AG20443 (cell line): ENCODE measurements at regions not wholly inside any gene's neighbourhood (a gene's known extent, or its start where the extent isn't known, plus 50 kb on each side); places are given as distances from the start of the nearest gene placed in this dataset.

Experiments
- DNase-seq: peaks from one replicate; pipeline ENCODE4 v3.0.0; 2012; ENCODE audit warnings: low spot score, mixed read lengths

GRCh38 chr11:130583801-130584211 lies 135.4 kb downstream of the ADAMTS15 start:
- no peak for DNase-seq

- DNase-seq: peak; percentile 68
These were observed 137.1 kb downstream of the ADAMTS15 start for GRCh38 chr11:130585545-130585944.

DNA sequence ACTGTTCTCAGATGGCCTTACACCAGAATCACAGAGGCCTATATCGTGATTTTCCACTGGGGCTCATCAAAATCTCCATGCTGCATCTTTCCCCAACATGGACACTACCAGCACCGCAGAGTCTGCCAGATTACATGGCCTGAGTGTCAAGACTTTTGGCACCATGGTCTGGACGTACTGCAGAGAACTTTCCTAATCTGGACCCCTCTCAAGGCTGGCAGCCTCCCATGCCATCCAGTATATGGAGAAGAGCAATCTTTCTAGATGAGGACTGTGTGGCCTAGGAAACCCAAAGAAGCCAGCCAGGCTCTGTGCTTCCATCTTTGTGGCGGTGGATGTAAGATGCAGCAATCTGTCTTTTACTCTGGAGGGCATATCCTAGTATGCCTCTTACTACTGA lies 139.2 kb downstream of the ADAMTS15 start:
- no peak for DNase-seq

GRCh38 chr11:130588471-130588870 lies 140.0 kb downstream of the ADAMTS15 start:
- no peak for DNase-seq

DNA sequence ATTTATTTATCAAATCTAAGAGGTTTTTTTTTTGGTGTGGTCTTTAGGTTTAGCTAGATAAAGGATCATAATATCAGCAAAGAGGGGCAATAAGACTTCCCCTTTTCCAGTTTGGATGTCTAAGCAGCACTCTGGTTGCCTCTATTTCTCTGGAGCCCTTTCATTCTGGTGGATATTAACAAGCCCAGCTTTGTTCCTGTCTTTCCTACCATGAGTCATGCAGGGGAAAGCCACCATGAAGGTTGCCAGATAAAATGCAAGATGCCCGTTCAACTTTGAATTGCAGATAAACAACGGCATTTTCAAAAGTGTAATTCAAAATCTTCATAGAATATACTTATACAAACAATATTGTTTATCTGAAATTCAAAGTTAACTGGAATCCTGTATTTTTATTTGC lies 143.6 kb downstream of the ADAMTS15 start:
- DNase-seq: peak; percentile 56

- no peak for DNase-seq
These were observed 144.6 kb downstream of the ADAMTS15 start for GRCh38 chr11:130593064-130593463.

DNA sequence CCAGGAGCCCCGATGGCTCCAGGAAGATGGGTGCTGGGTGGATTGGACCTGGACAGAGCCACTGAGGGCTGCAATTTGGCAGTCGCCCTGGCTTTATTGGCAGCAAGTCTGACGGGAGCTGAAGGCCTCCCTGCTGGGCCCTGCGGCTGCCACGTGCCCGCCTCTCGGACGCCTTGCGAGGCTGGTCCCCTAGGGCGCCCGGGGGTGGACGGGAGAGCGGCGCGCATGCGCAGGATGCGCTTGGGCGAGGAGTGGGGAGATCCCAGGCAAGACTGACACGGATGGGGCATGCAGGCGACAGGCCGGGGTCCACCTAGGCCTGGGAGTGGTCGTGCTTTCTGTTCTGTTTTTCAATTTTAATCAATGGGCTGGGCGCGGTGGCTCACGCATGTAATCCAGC lies 150.0 kb downstream of the ADAMTS15 start:
- no peak for DNase-seq

GRCh38 chr11:130599073-130599654 lies 150.7 kb downstream of the ADAMTS15 start:
- peak; percentile 39 for DNase-seq

DNA sequence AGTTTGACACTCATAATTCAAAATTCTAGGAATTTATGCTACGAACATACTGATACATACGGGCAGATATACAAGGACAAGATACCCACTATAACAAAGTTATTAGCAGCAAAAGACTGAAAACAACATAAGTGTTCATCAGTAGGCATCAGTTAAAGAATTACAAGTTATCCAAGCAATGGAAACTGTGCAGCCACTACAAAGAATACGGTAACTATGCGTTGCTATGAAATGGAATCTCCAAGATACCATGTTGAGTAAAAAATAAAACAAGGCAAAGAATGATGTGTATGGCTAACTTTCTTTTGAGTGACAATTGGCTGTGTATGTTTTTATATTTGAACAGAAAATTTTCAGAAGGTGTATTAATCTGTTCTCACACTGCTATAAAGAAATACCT lies 151.7 kb downstream of the ADAMTS15 start:
- DNase-seq: no peak

- DNase-seq: no peak
These were observed 152.2 kb downstream of the ADAMTS15 start for GRCh38 chr11:130600616-130601015.

GRCh38 chr11:130601141-130601540 lies 152.7 kb downstream of the ADAMTS15 start:
- peak; percentile 85 for DNase-seq

DNA sequence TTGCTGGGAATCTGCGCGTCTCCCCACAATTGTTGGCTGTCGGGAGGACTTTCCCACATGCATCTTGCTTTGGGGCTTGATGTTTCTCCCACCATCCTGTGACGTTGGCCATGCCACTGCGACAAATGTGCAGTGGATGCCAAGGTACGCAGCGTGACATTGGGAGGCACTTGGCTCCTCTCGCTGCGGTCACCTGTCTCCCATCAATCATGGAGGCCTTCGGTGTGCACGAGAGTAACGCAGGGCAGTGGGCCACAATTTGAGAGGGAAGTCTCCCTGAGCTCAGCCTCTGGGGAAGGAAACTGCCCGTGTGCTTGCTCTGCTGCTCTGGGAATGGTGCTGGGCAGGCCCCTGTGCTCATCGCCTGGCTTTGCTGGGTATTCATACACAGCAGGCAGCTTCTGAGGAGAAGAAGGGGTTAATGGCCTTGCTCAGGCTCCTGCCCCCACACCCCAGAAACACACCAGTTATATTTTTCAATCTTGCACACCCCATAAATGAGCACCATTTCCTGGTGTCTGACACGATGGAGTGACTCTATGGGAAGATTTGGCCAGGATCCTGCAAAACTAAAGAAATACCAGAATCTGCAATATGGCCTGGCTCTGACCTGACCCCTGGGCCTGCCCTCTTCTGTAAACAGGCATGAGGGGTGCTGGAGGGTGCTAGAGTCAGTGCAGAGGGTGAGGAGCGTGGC lies 153.5 kb downstream of the ADAMTS15 start:
- no peak for DNase-seq

DNA sequence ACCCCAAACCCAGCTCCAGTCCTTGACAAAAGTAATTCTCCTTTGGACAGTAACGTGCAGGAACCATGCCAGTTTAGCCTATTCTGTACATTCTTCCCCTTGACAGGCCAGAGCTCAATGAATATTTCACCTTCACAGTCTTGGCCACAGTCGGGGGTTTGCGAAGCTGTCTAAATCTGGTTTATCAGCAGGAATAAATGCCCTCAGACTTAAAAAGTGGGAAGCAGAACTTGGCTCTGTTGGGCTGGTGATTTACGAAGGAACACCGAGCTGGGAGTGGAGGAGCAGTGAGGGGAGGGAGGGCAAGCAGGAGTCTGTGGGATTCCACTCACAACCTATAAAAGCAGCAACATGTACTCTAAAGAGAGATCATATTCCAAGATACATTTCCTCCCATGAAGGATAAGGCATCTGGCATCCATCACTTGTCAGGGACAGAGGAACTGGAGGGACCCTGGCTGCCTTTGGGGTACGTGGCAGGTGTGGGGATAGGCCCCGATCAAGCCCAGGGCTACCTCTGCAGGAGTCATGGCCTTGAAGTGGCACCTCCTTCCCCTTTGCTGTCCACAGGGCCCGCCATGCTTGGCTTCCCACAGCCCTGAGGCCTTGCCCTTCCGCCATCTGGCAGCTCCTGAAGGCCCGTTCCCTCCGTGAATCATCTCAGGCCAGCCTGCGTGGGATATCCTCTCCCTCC lies 154.3 kb downstream of the ADAMTS15 start:
- DNase-seq: no peak

DNA sequence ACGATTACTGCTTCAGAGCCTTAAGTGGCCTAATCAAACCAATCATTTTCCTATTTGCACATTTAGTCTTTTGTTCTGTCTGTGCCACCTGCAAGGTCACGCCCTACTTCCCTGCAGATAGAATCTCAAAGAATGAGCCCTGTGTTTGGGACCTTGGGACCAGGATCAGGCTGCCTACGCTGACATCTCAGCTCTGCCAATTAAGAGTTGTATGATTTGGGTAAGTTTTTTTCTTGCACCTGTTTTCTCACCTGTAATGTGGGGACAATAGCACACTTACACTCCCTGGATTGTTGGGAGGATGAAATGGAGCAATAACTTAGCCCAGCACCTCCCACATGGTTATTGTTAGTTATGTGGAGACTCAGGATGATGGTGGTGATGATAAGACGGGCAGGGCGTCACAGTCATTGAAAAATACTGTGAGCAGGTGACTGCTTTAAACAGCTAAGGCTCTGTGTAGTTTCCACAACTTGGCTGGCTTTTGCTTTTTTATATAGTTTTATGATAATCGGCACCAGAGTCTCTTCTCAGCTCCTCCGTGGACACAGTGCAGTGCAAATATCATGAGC lies 155.0 kb downstream of the ADAMTS15 start:
- no peak for DNase-seq

DNA sequence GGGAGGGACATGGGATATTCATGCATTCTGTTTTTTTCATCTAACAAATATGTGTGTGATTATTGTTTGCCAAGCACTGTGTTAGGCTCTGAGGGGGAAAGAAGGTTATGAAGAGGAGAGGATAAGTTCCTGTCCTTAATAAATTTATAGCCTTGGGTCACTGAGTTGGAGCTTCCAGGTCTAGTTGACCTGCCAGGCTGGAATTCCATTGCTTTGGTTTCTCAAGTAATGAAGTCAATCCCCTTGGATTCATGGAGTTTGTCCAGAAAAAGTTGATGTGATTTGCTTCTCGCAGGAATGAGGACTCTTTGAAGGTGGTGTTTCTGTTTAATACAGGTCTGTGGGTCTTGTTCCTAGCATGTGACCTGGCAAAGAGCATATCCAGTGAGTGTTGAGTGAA lies 156.2 kb downstream of the ADAMTS15 start:
- no peak for DNase-seq

- no peak for DNase-seq
These were observed 157.7 kb downstream of the ADAMTS15 start for GRCh38 chr11:130606178-130606577.

DNA sequence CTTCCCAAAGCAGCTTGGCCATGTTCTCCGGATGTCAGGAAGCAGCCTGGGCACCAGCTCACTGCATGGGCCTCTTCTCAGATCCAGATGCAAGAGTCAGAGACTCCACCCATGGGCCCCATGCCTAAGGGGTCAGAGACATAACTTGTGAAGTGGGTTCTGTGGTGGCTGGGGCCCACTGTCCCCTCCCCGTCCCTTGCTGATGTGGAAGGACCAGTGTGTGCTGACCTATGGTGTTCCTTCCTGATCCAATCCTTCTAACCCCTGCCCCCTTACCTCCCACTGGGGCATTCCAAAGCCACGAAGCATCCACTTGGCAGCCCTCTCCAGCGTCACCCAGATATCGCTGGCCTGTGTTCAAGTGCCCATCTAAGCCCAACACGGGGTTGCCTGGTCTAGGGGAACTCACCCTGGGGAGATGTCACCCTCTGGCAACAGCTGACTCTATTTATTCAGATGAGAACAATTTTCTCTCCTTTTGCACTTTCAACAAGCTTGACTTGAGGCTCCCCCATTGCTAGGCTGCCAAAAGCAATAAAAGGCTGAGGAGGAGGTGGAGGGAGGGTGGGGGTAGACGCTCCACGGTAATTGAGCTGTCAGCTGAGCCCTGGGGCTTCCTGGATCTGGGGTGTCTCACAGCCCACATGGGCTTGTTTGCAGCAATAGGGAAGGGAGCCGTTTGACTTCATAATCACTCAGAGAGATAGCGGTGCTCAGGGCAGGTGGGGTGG lies 158.5 kb downstream of the ADAMTS15 start:
- peak; percentile 49 for DNase-seq

DNA sequence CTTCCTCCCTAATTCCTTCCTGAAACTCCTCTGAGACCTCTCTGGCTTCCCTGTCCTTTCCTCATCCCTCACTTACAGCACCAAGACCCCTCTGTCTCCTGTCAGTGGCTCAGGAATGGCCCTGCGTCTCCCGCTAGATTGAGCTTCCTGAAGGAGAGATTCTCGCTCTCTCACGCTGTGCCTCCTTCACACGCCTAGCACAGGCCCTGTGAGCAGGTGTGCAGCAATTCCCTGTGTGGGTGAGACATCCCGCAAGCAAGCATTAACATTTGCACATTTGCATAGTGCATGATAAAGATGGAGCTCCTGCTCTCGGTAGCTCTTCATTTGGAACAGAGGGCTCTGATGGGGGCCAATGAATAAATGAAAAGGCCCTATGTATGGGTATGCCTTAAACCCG lies 159.8 kb downstream of the ADAMTS15 start:
- no peak for DNase-seq

DNA sequence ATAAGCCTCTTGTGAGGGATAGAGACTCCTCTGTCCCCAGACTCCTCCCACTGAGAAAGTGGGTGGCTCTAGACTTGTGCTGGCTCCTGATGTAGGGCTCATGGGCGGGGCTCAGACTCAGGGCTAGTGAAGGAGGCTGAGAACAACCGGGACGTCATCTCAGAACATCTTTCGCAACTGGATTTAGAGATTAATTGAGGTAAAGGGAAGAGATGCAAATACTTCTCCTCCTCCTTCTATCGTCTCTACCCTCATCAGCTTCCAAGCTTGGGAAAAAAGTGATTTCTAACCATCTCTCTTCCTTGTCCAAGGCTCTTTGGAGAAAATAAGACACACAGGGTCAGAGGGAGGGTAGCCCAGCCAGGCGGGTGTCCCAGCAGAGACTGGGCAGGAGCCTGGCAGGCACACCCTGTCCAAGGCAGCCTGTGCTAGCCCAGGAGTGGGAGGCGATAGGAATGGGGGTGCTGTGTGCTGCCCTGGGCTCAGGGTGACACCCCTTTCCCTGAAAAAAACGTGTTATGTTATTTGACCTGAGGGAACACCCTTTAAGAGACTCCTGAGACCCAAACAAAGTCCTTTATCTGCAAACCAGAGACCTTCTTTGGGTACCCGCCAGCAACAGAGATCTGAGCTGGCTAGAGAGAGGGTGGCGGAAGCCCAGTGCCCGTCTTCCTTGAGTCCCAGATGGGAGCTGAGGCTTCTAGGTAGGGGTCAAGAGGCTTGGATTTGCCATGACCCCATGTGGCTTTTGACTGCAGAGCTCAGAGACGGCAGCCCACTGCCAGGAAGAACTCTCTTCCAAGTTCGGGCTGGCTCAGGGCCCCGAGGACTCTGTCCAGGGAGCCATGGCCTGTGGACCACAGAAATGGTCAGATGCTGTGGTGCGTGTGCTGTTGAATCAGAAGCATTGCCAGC lies 160.9 kb downstream of the ADAMTS15 start:
- DNase-seq: peak; percentile 82

- DNase-seq: peak; percentile 77
These were observed 163.4 kb downstream of the ADAMTS15 start for GRCh38 chr11:130611791-130612251.

- DNase-seq: peak; percentile 74
These were observed 163.9 kb downstream of the ADAMTS15 start for GRCh38 chr11:130612291-130612851.
